Caki2 (cell line): ENCODE measurements at regions not wholly inside any gene's neighbourhood (a gene's known extent, or its start where the extent isn't known, plus 50 kb on each side); places are given as distances from the start of the nearest gene placed in this dataset.
A peak's percentile ranks its signal among the peaks of the same experiment; 100 is the strongest.

Experiments
- DNase-seq: peaks from one replicate; pipeline ENCODE4 v3.0.0-alpha.2; 2015; ENCODE audit warnings: low read depth
- in situ Hi-C: cut with HindIII; loops from 2 replicates; pipeline ENCODE4 v1.10.0; 2016; ENCODE audit warnings: low sequenced_read_pairs, low pct_unique_long_range_greater_than_20kb, mixed read lengths

- in situ Hi-C loops = no loop called here
- no peak for DNase-seq
These were observed 757.1 kb downstream of the INHBA start for GRCh38 chr7:40945788-40946187.

- in situ Hi-C loops = no loop called here
- no peak for DNase-seq
These were observed 757.8 kb downstream of the INHBA start for GRCh38 chr7:40944981-40945585.

- DNase-seq = no peak
- in situ Hi-C loops = no loop called here
These were observed 765.0 kb downstream of the INHBA start for GRCh38 chr7:40937879-40938278.

GRCh38 chr7:40935435-40935834, 767.5 kb downstream of the INHBA start:
- DNase-seq = no peak
- in situ Hi-C loops = no loop called here

- in situ Hi-C loops = no loop called here
- DNase-seq = no peak
These were observed 779.3 kb downstream of the INHBA start for GRCh38 chr7:40923626-40924025.

- in situ Hi-C loops = no loop called here
- DNase-seq = peak; percentile 92
These were observed 780.6 kb downstream of the INHBA start for GRCh38 chr7:40922316-40922670.

- in situ Hi-C loops = no loop called here
- no peak for DNase-seq
These were observed 781.1 kb downstream of the INHBA start for GRCh38 chr7:40921589-40922315.

- DNase-seq = peak; percentile 89
- in situ Hi-C loops = no loop called here
These were observed 784.0 kb downstream of the SUGCT start for GRCh38 chr7:40918701-40919271.

GRCh38 chr7:40916813-40917212, 782.0 kb downstream of the SUGCT start:
- in situ Hi-C loops = no loop called here
- no peak for DNase-seq

GRCh38 chr7:40915071-40915470, 780.3 kb downstream of the SUGCT start:
- DNase-seq = peak; percentile 30
- in situ Hi-C loops = no loop called here
